SK-N-SH (cell line): ENCODE measurements at regions not wholly inside any gene's neighbourhood (a gene's known extent, or its start where the extent isn't known, plus 50 kb on each side); places are given as distances from the start of the nearest gene placed in this dataset.

Experiments
- CTCF ChIA-PET: fragments of 300-600, 350-600 bp; formaldehyde crosslinking; extraction: SDS; loops from one replicate; lab custom pipeline; 2021; lab: Yijun Ruan, JAX
- POLR2A ChIA-PET: fragments of 350-600 bp; sonication (Branson Sonifier 250); formaldehyde crosslinking; extraction: SDS; loops from one replicate; lab custom pipeline; 2020; ENCODE audit warnings: antibody characterized with exemption, inconsistent platforms; lab: Yijun Ruan, JAX
- DNase-seq: peaks from one replicate; pipeline ENCODE4 v3.0.0; 2012
- H2AFZ ChIP-seq: fragments of 200-600 bp; sonication (generic); 2 replicates; pipeline ENCODE4 v1.8.1; 2016; ENCODE audit warnings: antibody characterized with exemption, mild to moderate bottlenecking, low read depth
- H3F3A ChIP-seq: fragments of 200-600 bp; sonication (generic); replicated peaks from 2 replicates; pipeline ENCODE3; 2016; ENCODE audit warnings: antibody characterized with exemption, mild to moderate bottlenecking; ENCODE audit not compliant: insufficient read depth
- H3K27ac ChIP-seq, 2 experiments: fragments of 200-500 bp in 1 of 2; fragments of 200-600 bp in 1 of 2; sonication (Bioruptor generic) in 1 of 2; sonication (generic), shearing (Covaris generic) in 1 of 2; 2 replicates each; pipeline versions ENCODE4 v1.5.1 to v1.6.1; 2014 to 2016; ENCODE audit warnings: low read depth in 2 of 2, inconsistent platforms in 1 of 2, low read length in 1 of 2, mild to moderate bottlenecking in 1 of 2, mixed read lengths in 1 of 2
- H3K27me3 ChIP-seq: fragments of 200-600 bp; sonication (generic), shearing (Covaris generic); 2 replicates; pipeline ENCODE4 v1.6.1; 2016; ENCODE audit warnings: mixed run types; ENCODE audit not compliant: insufficient read depth
- H3K36me3 ChIP-seq, 2 experiments: fragments of 200-500 bp in 1 of 2; fragments of 200-600 bp in 1 of 2; sonication (Bioruptor generic) in 1 of 2; sonication (generic) in 1 of 2; replicated peaks in 1 of 2; 2 replicates each; pipeline versions ENCODE3 to v1.5.1; 2014 to 2016; ENCODE audit warnings: low read length in 1 of 2, mild to moderate bottlenecking in 1 of 2; ENCODE audit not compliant: insufficient read depth in 2 of 2, control insufficient read depth in 1 of 2
- H3K4me1 ChIP-seq, 2 experiments: fragments of 200-500 bp in 1 of 2; fragments of 200-600 bp in 1 of 2; sonication (Bioruptor generic) in 1 of 2; sonication (generic), shearing (Covaris generic) in 1 of 2; 2 replicates each; pipeline versions ENCODE4 v1.5.1 to v1.6.1; 2014 to 2016; ENCODE audit warnings: low read depth in 1 of 2, low read length in 1 of 2, mixed run types in 1 of 2; ENCODE audit not compliant: insufficient read depth in 2 of 2, control insufficient read depth in 1 of 2
- H3K4me2 ChIP-seq: fragments of 200-600 bp; sonication (generic), shearing (Covaris generic); 2 replicates; pipeline ENCODE4 v1.6.1; 2017; ENCODE audit warnings: mixed run types
- H3K4me3 ChIP-seq, 2 experiments: fragments of 200-500 bp in 1 of 2; fragments of 200-600 bp in 1 of 2; sonication (Bioruptor generic) in 1 of 2; sonication (generic), shearing (Covaris generic) in 1 of 2; 2 replicates each; pipeline versions ENCODE4 v1.5.1 to v1.8.1; 2014 to 2016; ENCODE audit warnings: low read depth in 2 of 2, inconsistent platforms in 1 of 2, low read length in 1 of 2, mild to moderate bottlenecking in 1 of 2, mixed read lengths in 1 of 2, moderate library complexity in 1 of 2
- H3K79me2 ChIP-seq: fragments of 200-600 bp; sonication (generic); 2 replicates; pipeline ENCODE4 v1.8.1; 2017; ENCODE audit warnings: mild to moderate bottlenecking; ENCODE audit not compliant: insufficient read depth
- H3K9ac ChIP-seq: fragments of 200-600 bp; sonication (generic); 2 replicates; pipeline ENCODE4 v1.6.1; 2017; ENCODE audit warnings: mixed run types
- H3K9me2 ChIP-seq: fragments of 200-600 bp; sonication (generic); 2 replicates; pipeline ENCODE4 v1.6.1; 2017; ENCODE audit warnings: mixed run types
- H3K9me3 ChIP-seq: fragments of 200-600 bp; sonication (generic); 2 replicates; pipeline ENCODE4 v1.6.1; 2017; ENCODE audit warnings: mixed run types, mild to moderate bottlenecking, moderate library complexity
- H4K20me1 ChIP-seq: fragments of 200-600 bp; sonication (generic); 2 replicates; pipeline ENCODE4 v1.6.1; 2017; ENCODE audit warnings: mild to moderate bottlenecking, mixed run types; ENCODE audit not compliant: insufficient read depth
- ELF1 ChIP-seq: IDR thresholded peaks from 2 replicates; pipeline ENCODE4 v1.4.0; 2012
- GABPA ChIP-seq: IDR thresholded peaks from 2 replicates; pipeline ENCODE4 v1.4.0; 2012; ENCODE audit warnings: low read depth, mild to moderate bottlenecking
- GATA2 ChIP-seq: sonication (generic); formaldehyde crosslinking; IDR thresholded peaks from 2 replicates; pipeline ENCODE4 v1.5.0; 2020; ENCODE audit warnings: mild to moderate bottlenecking, missing genetic modification reagents
- IRF3 ChIP-seq: fragments of 150-350 bp; IDR thresholded peaks from 2 replicates; pipeline ENCODE4 v1.6.1; 2016; ENCODE audit warnings: mild to moderate bottlenecking, low read depth, low read length
- MXI1 ChIP-seq: IDR thresholded peaks from 2 replicates; pipeline ENCODE4 v1.6.1; 2012; ENCODE audit warnings: mild to moderate bottlenecking, low read depth, low read length, improper control_type of control experiment
- NFIC ChIP-seq: IDR thresholded peaks from 2 replicates; pipeline ENCODE4 v1.4.0; 2012; ENCODE audit warnings: borderline replicate concordance
- NRF1 ChIP-seq: IDR thresholded peaks from 2 replicates; pipeline ENCODE4 v1.6.1; 2012; ENCODE audit warnings: low read depth, mild to moderate bottlenecking, low read length
- RAD21 ChIP-seq: IDR thresholded peaks from 2 replicates; pipeline ENCODE4 v1.6.1; 2012; ENCODE audit warnings: mild to moderate bottlenecking, low read length
- REST ChIP-seq: IDR thresholded peaks from 2 replicates; pipeline ENCODE4 v1.6.1; 2012; ENCODE audit warnings: mild to moderate bottlenecking, low read depth, low read length, moderate library complexity
- RXRA ChIP-seq: IDR thresholded peaks from 2 replicates; pipeline ENCODE4 v1.4.0; 2012; ENCODE audit warnings: low read depth, mild to moderate bottlenecking, borderline replicate concordance
- TAF1 ChIP-seq: IDR thresholded peaks from 2 replicates; pipeline ENCODE4 v1.6.1; 2012; ENCODE audit warnings: low read depth, mild to moderate bottlenecking, low read length, moderate library complexity, borderline replicate concordance
- TCF12 ChIP-seq: IDR thresholded peaks from 2 replicates; pipeline ENCODE4 v1.4.0; 2012
- USF1 ChIP-seq: IDR thresholded peaks from 2 replicates; pipeline ENCODE4 v1.4.0; 2012; ENCODE audit warnings: low read depth, borderline replicate concordance
- USF2 ChIP-seq: fragments of 150-350 bp; IDR thresholded peaks from 2 replicates; pipeline ENCODE4 v1.6.1; 2017; ENCODE audit warnings: antibody characterized with exemption, low read length, low read depth, borderline replicate concordance
- WGBS: methylation state at CpG from one replicate; pipeline ENCODE4 v1.1.6; 2017; ENCODE audit warnings: low lambda C conversion rate; 5-methylcytosine and 5-hydroxymethylcytosine counted together

DNA sequence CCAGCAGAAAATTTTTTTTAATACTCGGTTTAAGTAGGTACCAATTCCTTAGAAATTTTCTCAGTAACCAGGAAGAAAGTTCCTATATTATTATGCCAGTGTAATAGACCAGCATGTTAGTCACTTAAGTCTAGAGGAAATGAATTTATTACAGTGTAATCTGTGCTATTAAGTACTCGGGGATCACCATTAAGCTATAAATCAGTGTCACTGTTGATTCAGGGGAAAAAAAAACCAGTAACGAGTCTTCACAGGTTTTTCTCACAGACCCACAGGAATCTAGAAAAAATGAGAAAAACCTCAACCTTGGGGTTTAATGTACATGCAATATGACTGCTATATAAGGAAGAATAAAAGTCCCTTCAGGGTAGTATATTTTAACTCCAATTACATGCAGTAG, 138.3 kb upstream of the IL1RAPL2 start (continued):
- TF ChIP-seq REST (no peak), ELF1 (no peak), GABPA (no peak)
- TF ChIP-seq, all 33 proteins: peak for 0

GRCh38 chrX:104427073-104427472, 138.9 kb upstream of the IL1RAPL2 start:
- Histone ChIP-seq H3K27ac (no peak overlapping the region), H3K4me1 (no peaks in the 10 kb centered on the region), H3K9ac (no peak overlapping the region), H3K9me2 (no peaks in the 10 kb centered on the region)
- POLR2A ChIA-PET: no interaction called here
- 12% methylated on average over 6 of the region's 6 CpGs for WGBS
- no peak for DNase-seq
- TF ChIP-seq GABPA (no peak), TCF12 (no peak)
- TF ChIP-seq, all 33 proteins: peak for 0
- Histone ChIP-seq H3K79me2 (no peaks in the 10 kb centered on the region), H4K20me1 (0 out of 2 replicates have a peak, but pooled peaks cover 3% of the 10 kb centered on the region), H2AFZ (no peak overlapping the region), H3K4me2 (no peak overlapping the region), H3F3A (no peaks in the 10 kb centered on the region), H3K4me3 (no peak overlapping the region), H3K27me3 (peaks cover 4% of the 10 kb centered on the region; the same call in 1 of the 2 replicates), H3K9me3 (no peaks in the 10 kb centered on the region), H3K36me3 (no peaks in the 10 kb centered on the region)
- CTCF ChIA-PET: no interaction called here

- no peaks in the 10 kb centered on the region for H3K9me3 ChIP-seq
- no peaks in the 10 kb centered on the region for H3F3A ChIP-seq
- H3K79me2 ChIP-seq: no peaks in the 10 kb centered on the region
- H3K27me3 ChIP-seq: peaks cover 3% of the 10 kb centered on the region; the same call in 1 of the 2 replicates
- no peak overlapping the region for H2AFZ ChIP-seq
- H3K4me2 ChIP-seq: no peak overlapping the region
- no peaks in the 10 kb centered on the region for H4K20me1 ChIP-seq
- no peaks in the 10 kb centered on the region for H3K9me2 ChIP-seq
- no peak overlapping the region for H3K4me3 ChIP-seq
- CTCF ChIA-PET: no interaction called here
- TF ChIP-seq USF1: no peak
- no peak for TF ChIP-seq NFIC
- no peak for TF ChIP-seq MXI1
- no peak for TF ChIP-seq RXRA
- no peak for TF ChIP-seq RAD21
- no peak for TF ChIP-seq USF2
- TF ChIP-seq GATA2: no peak
- TF ChIP-seq ELF1: no peak
- no peak for TF ChIP-seq TAF1
- TF ChIP-seq IRF3: no peak
- TF ChIP-seq TCF12: no peak
- TF ChIP-seq NRF1: no peak
- no peak overlapping the region for H3K27ac ChIP-seq
- no peaks in the 10 kb centered on the region for H3K36me3 ChIP-seq
- POLR2A ChIA-PET: no interaction called here
- DNase-seq: no peak
- H3K9ac ChIP-seq: no peak overlapping the region
- WGBS: 16% methylated on average over 4 of the region's 4 CpGs
- H3K4me1 ChIP-seq: no peaks in the 10 kb centered on the region
Measured at GRCh38 chrX:104420907-104421306, 145.1 kb upstream of the IL1RAPL2 start.
